Right ventricle myocardium inferior (tissue), 1 donor: ENCODE measurements at regions not wholly inside any gene's neighbourhood (a gene's known extent, or its start where the extent isn't known, plus 50 kb on each side); places are given as distances from the start of the nearest gene placed in this dataset.
A peak's percentile ranks its signal among the peaks of the same experiment; 100 is the strongest.
"Not testable (repeated sequence)": the region's sequence is repeated elsewhere in the genome, so short reads cannot be mapped to it uniquely, and the experiment has no call there.

ENCODE experiments used
- ATAC-seq: fragments of 200-7000 bp; cut with Tn5 transposase; one replicate; pipeline ENCODE4 v1.9.1; 2020; ENCODE audit warnings: mild to moderate bottlenecking, moderate library complexity
- DNase-seq: peaks from one replicate; pipeline ENCODE4 v3.0.0; 2021; ENCODE audit errors: missing footprints
- intact Hi-C: fragments of 100-400 bp; cut with DNase I; formaldehyde crosslinking; loops from one replicate; pipeline ENCODE4 v1.11.0; 2022
- donor health status: DM: no; HTN: yes; CAD: no; lungs with severe emphysema.

GRCh38 chr5:154702477-154702876, 52.7 kb upstream of the LARP1 start:
- ATAC-seq, result no peak
- intact Hi-C loops, result no loop called here
- no peak for DNase-seq

DNA sequence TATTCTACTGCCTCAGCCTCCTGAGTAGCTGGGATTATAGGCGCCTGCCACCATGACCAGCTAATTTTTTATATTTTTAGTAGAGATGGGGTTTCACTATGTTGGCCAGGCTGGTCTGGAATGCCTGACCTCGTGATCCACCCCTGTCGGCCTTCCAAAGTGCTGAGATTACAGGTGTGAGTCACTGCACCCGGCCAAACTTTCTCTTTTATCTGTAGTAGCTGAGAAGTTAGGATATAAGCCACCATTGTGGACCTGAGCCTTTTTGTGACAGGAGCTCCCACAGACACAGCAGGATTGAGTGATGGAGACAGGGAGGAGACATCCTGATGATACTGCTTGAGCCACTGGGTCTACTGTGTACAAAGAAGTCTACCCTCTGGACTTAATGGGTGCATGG, 53.5 kb upstream of the LARP1 start:
- DNase-seq, intact Hi-C loops, ATAC-seq: not testable (repeated sequence)

GRCh38 chr5:154701181-154701580, 54.0 kb upstream of the LARP1 start:
- intact Hi-C loops, result no loop called here
- DNase-seq, result no peak
- ATAC-seq, result no peak

- intact Hi-C loops, DNase-seq, ATAC-seq: not testable (repeated sequence)
Measured at GRCh38 chr5:154700289-154700928, 54.8 kb upstream of the LARP1 start.

GRCh38 chr5:154698763-154699162, 56.4 kb upstream of the LARP1 start:
- DNase-seq (no peak), ATAC-seq (no peak)
- intact Hi-C loops, result no loop called here

DNA sequence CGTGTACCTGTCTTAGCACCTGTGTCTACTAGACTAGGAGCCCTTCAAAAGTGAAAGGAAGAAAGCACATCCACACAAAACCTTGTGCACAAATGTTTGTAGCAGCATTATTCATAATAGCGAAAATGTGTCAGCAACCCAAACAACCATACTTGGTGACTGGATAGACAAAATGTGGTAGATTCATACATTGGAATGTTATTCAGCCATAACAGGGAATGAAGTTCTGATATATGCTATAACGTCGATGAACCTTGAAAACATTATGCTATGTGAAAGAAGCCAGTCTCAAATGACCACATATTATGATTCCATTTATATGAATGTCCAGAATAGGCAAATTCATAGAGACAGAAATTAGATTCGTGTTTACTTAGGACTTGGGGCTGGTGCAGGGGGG, 57.8 kb upstream of the LARP1 start:
- intact Hi-C loops, result no loop called here
- DNase-seq (no peak), ATAC-seq (no peak)

- ATAC-seq, result no peak
- intact Hi-C loops, result no loop called here
- DNase-seq, result no peak
Measured at GRCh38 chr5:154696891-154697290, 58.3 kb upstream of the LARP1 start.

- ATAC-seq (no peak), DNase-seq (no peak)
- intact Hi-C loops, result loop anchor here (5.0 kb wide), 1 partner anchor 48 kb away; no protein-coding TSS in a partner anchor
Measured at GRCh38 chr5:154694159-154694558, 61.0 kb upstream of the LARP1 start.

DNA sequence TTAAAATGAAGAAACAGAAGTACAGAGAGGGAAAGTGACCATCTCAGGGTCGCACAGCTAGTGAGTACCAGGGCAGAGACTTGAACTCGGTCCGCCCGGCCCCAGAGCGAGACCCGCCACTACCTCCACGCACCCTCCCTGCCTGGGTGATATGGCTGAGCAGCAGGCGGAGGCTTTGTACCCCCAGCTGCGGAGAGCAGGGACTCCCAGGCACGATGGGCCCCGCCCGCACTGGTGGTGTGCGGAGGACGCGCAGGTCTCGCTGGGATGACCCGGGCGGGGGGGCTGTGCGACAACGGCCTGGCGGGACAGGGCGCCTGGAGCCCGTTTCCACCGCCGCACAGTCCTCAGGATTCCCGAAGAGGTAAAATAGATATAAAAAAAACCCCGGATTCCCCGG, 64.7 kb upstream of the LARP1 start:
- DNase-seq (no peak), ATAC-seq (no peak)
- intact Hi-C loops, result loop anchor here (5.0 kb wide), 1 partner anchor 52 kb away; no protein-coding TSS in a partner anchor

DNA sequence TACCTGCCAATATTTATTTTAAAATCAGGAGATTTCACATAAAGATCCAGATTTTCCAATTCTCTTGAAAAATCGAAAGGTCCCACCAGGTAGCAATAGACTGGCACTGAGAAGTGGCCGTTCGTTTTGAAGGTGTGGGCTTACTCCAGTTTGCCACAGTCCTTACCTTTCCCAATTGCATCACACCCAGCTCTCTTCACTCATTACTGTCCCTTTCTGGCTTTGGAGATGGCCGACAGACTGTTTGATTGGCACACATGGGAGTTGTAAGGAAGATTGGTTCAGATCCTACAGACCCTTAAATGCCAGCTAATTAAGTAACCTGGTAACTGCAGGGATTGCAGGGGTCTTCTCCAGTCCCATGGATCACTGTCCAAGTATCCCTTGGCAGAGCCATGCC, 68.7 kb upstream of the LARP1 start:
- ATAC-seq (no peak), DNase-seq (no peak)
- intact Hi-C loops, result no loop called here

- DNase-seq (no peak), ATAC-seq (peak; percentile 3)
- intact Hi-C loops, result loop anchor here (2.0 to 5.0 kb wide), 2 partner anchors 72 to 119 kb away; partner anchors contain the start of gene LARP1
Measured at GRCh38 chr5:154683101-154683880, 71.9 kb upstream of the LARP1 start.

- DNase-seq (no peak), ATAC-seq (no peak)
- intact Hi-C loops, result no loop called here
Measured at GRCh38 chr5:154679501-154679900, 75.7 kb upstream of the LARP1 start.

DNA sequence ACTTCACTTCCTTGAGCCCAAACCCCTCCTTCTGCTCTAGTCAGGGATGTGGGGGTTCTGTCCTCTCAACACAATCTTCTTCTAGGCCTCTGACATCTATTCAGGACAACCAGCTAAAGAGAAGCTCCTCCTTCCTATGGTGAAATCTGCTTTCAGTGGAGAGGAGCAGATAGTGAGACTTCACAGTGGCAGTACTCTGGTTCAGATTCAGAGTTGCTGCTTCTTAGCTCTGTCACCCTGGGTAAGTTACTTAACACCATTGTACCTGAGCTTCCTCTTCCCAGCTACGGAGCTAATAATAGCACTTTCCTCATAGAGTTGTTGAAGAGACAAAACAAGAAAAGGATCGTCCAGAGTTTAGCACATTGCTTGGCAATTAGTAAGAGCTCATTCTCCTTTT, 77.3 kb upstream of the LARP1 start:
- ATAC-seq, result no peak
- DNase-seq, result no peak
- intact Hi-C loops, result no loop called here

DNA sequence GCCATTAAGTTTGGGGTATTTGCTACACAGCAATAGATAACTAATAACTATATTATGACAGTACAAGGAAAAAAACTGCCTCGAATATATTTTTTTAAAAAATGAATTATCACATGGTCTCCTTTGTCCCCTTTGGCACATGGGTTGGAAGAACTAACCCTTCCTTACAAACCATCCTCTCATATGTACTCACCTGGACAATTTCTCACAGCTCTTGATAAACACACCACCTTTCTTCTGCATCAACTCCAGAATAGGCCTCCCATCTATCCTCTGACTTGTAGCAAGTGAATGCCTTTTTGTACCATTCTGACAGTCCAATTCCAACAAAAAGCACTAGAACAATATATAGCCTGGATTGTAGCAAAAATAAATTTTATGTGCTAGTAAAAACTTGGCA, 78.7 kb upstream of the LARP1 start:
- DNase-seq (no peak), ATAC-seq (no peak)
- intact Hi-C loops, result no loop called here

DNA sequence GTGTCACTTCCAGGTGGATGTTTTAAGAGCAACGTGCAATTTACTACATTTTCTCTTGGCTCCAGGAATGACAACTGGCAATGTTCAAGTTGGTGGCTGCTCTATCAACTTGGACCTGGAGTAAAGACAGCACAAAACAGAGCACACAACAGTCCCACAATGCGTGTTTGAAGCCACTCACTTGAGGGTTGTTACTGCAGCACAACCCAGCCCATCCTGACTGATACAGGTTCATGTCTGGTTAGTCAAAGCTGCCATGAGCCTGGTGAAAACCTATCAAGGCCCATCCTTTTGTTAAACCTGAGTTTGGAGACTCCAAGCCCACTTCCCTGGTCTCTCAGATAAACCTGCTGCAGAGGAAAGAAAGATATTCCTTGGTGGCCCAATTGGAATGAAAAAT, 81.1 kb upstream of the LARP1 start:
- DNase-seq (no peak), ATAC-seq (no peak)
- intact Hi-C loops, result no loop called here

- intact Hi-C loops, result no loop called here
- ATAC-seq (no peak), DNase-seq (no peak)
Measured at GRCh38 chr5:154673506-154673905, 81.7 kb upstream of the LARP1 start.

DNA sequence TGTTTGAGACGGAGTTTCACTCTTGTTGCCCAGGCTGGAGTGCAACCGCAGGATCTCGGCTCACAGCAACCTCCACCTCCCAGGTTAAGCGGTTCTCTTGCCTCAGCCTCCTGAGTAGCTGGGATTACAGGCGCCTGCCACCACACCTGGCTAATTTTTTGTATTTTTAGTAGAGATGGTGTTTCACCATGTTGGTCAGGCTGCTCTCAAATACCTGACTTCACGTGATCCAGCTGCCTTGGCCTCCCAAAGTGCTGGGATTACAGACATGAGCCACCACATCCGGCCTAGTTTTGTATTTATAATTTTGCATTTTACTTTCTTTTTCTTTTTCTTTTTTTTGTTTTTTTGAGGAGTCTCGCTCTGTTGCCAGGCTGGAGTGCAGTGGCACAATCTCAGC, 85.3 kb upstream of the LARP1 start:
- DNase-seq, ATAC-seq, intact Hi-C loops: not testable (repeated sequence)

DNA sequence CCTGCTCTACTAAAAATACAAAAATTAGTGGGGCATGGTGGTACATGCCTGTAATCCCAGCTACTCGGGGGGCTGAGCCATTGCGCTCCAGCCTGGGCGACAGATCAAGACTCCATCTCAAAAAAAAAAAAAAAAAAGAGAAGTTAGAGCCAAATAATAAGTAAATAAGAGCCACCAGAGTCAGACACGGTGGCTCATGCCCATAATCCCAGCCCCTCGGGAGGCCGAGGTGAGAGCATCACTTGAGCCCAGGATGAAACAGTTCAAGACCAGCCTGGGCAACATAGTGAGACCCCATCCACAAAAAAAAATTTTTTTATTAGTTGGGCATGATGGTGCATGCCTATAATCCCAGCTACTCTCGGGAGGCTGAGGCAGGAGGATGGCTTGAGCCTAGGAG, 85.8 kb upstream of the LARP1 start:
- intact Hi-C loops, result no loop called here
- no peak for DNase-seq
- ATAC-seq, result no peak

GRCh38 chr5:154664869-154665268, 90.3 kb upstream of the LARP1 start:
- ATAC-seq (no peak), DNase-seq (no peak)
- intact Hi-C loops, result no loop called here

DNA sequence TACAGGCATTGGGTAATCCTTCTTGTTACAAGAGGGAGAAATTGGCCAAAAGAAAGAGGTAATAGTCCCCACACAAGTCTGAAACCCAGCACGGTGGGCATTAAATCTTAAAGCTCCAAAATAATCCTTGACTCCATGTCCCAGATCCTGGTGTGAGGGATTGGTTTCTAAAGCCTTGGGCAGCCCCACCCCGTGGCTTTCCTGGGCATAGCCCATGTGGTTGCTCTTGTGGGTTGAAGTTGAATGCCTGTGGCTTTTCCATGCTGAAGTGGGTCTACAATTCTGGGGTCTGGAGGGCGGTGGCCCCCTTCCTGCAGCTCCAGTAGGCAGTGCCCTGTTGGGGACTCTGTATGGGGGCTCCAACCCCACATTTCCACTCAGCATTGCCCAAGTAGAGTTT, 91.8 kb upstream of the LARP1 start:
- intact Hi-C loops, result no loop called here
- DNase-seq (no peak), ATAC-seq (no peak)
